ENCODE measurements at regions not wholly inside any gene's neighbourhood (a gene's known extent, or its start where the extent isn't known, plus 50 kb on each side); places are given as distances from the start of the nearest gene placed in this dataset.
"Not testable (repeated sequence)": the region's sequence is repeated elsewhere in the genome, so short reads cannot be mapped to it uniquely, and the experiment has no call there.

GRCh38 chr9:73049280-73049679 is 96.4 kb upstream of the ALDH1A1 start:
- CTCF ChIA-PET: no interaction called here

GRCh38 chr9:73046769-73047168 is 93.9 kb upstream of the ALDH1A1 start:
- TF ChIP-seq CTCF (conservative IDR thresholded peaks at IDR 0.05; ENCODE audit: low read depth): no peak
- POLR2A ChIA-PET (ENCODE audit: low non-redundant PET): no interaction called here
- no peak for DNase-seq (ENCODE audit: low spot score)
- CTCF ChIA-PET: no interaction called here
- no peak overlapping the region for H3K27ac ChIP-seq

More at GRCh38 chr9:73049280-73049679, 96.4 kb upstream of the ALDH1A1 start:
- DNase-seq (ENCODE audit: low spot score): no peak
- POLR2A ChIA-PET (ENCODE audit: low non-redundant PET): no interaction called here
- H3K27ac ChIP-seq: no peak overlapping the region
- TF ChIP-seq CTCF (conservative IDR thresholded peaks at IDR 0.05; ENCODE audit: low read depth): no peak

- DNase-seq (ENCODE audit: low spot score); H3K27ac ChIP-seq; POLR2A ChIA-PET (ENCODE audit: low non-redundant PET); CTCF ChIA-PET: not testable (repeated sequence)
Observed at GRCh38 chr9:73044776-73045175, 91.9 kb upstream of the ALDH1A1 start.

- ChIA-PET CTCF (interaction anchor here (0.5 to 0.7 kb wide), 3 partner anchors 36 to 501 kb away, joined by 3 read pairs; no protein-coding TSS in a partner anchor), POLR2A (ENCODE audit: low non-redundant PET) (no interaction called here)
- peak; percentile 18 for DNase-seq (ENCODE audit: low spot score)
- no peak overlapping the region for H3K27ac ChIP-seq
- no peak for TF ChIP-seq CTCF (conservative IDR thresholded peaks at IDR 0.05; ENCODE audit: low read depth)
Observed at GRCh38 chr9:73042155-73042554, 89.3 kb upstream of the ALDH1A1 start.

GRCh38 chr9:73039271-73040263 is 86.7 kb upstream of the ALDH1A1 start:
- CTCF ChIA-PET: interaction anchor here (0.6 to 0.7 kb wide), 3 partner anchors 36 to 297 kb away, joined by 3 to 4 read pairs (median 4); no protein-coding TSS in a partner anchor

GRCh38 chr9:73038613-73039012 is 85.8 kb upstream of the ALDH1A1 start:
- no peak for TF ChIP-seq CTCF (conservative IDR thresholded peaks at IDR 0.05; ENCODE audit: low read depth)
- CTCF ChIA-PET: no interaction called here
- POLR2A ChIA-PET (ENCODE audit: low non-redundant PET): no interaction called here
- H3K27ac ChIP-seq: no peak overlapping the region
- no peak for DNase-seq (ENCODE audit: low spot score)

More at GRCh38 chr9:73039271-73040263, 86.7 kb upstream of the ALDH1A1 start:
- DNase-seq (ENCODE audit: low spot score): no peak
- no peak for TF ChIP-seq CTCF (conservative IDR thresholded peaks at IDR 0.05; ENCODE audit: low read depth)
- POLR2A ChIA-PET (ENCODE audit: low non-redundant PET): interaction anchor here (0.7 kb wide), 1 partner anchor 43 kb away, joined by 12 read pairs; no protein-coding TSS in a partner anchor
- no peak overlapping the region for H3K27ac ChIP-seq

GRCh38 chr9:73038089-73038509 is 85.2 kb upstream of the ALDH1A1 start:
- no peak for DNase-seq (ENCODE audit: low spot score)
- ChIA-PET POLR2A (ENCODE audit: low non-redundant PET) (no interaction called here), CTCF (interaction anchor here (2.5 kb wide), 1 partner anchor 15 kb away, joined by 7 read pairs; no protein-coding TSS in a partner anchor)
- H3K27ac ChIP-seq: no peak overlapping the region
- TF ChIP-seq CTCF (conservative IDR thresholded peaks at IDR 0.05; ENCODE audit: low read depth): no peak

Data from RWPE1 (cell line).